OCI-LY1 (cell line): ENCODE measurements at regions not wholly inside any gene's neighbourhood (a gene's known extent, or its start where the extent isn't known, plus 50 kb on each side); places are given as distances from the start of the nearest gene placed in this dataset.

Source experiments
- H2AFZ ChIP-seq: fragments of 200-600 bp; sonication (generic), shearing (Covaris generic); 2 replicates; pipeline ENCODE4 v1.6.0; 2014; ENCODE audit warnings: antibody characterized with exemption, mild to moderate bottlenecking, low read length
- H3F3A ChIP-seq: fragments of 200-600 bp; sonication (generic), shearing (Covaris generic); 2 replicates; pipeline ENCODE4 v1.6.0; 2014; ENCODE audit warnings: mild to moderate bottlenecking, antibody characterized with exemption, low read length, moderate library complexity; ENCODE audit not compliant: insufficient read depth
- H3K27ac ChIP-seq: fragments of 200-600 bp; sonication (generic); 2 replicates; pipeline ENCODE4 v1.5.1; 2014; ENCODE audit warnings: low read length, mixed run types, mild to moderate bottlenecking, low read depth; ENCODE audit not compliant: poor library complexity, severe bottlenecking
- H3K27me3 ChIP-seq: fragments of 200-600 bp; sonication (generic); 2 replicates; pipeline ENCODE4 v1.6.0; 2014; ENCODE audit warnings: antibody characterized with exemption, mild to moderate bottlenecking, low read length, moderate library complexity; ENCODE audit not compliant: insufficient read depth
- H3K36me3 ChIP-seq: fragments of 200-600 bp; sonication (generic); 2 replicates; pipeline ENCODE4 v1.6.1; 2014; ENCODE audit warnings: mild to moderate bottlenecking, antibody characterized with exemption, low read length, moderate library complexity, mixed read lengths; ENCODE audit not compliant: insufficient read depth
- H3K4me1 ChIP-seq: fragments of 200-600 bp; sonication (generic); 2 replicates; pipeline ENCODE4 v1.5.1; 2014; ENCODE audit warnings: mild to moderate bottlenecking, low read length, moderate library complexity; ENCODE audit not compliant: insufficient read depth, severe bottlenecking
- H3K4me2 ChIP-seq: fragments of 200-600 bp; sonication (generic), shearing (Covaris generic); 2 replicates; pipeline ENCODE4 v1.6.1; 2014; ENCODE audit warnings: low read length
- H3K4me3 ChIP-seq: fragments of 200-600 bp; sonication (generic); 2 replicates; pipeline ENCODE4 v1.5.1; 2014; ENCODE audit warnings: low read length, low read depth, mild to moderate bottlenecking, mixed read lengths; ENCODE audit not compliant: poor library complexity, severe bottlenecking
- H3K79me2 ChIP-seq: fragments of 200-600 bp; shearing (Covaris generic); 2 replicates; pipeline ENCODE4 v1.6.1; 2016; ENCODE audit warnings: mixed run types, low read length, mixed read lengths; ENCODE audit not compliant: insufficient read depth
- H3K9ac ChIP-seq: fragments of 200-600 bp; sonication (generic), shearing (Covaris generic); 2 replicates; pipeline ENCODE4 v1.6.1; 2014; ENCODE audit warnings: mild to moderate bottlenecking, low read length, mixed read lengths
- H3K9me2 ChIP-seq: fragments of 200-600 bp; sonication (generic), shearing (Covaris generic); 2 replicates; pipeline ENCODE4 v1.6.1; 2014; ENCODE audit warnings: low read depth, mild to moderate bottlenecking, low read length, mixed read lengths
- H3K9me3 ChIP-seq: fragments of 200-600 bp; shearing (Covaris generic); 2 replicates; pipeline ENCODE4 v1.6.1; 2014; ENCODE audit warnings: low read length, mixed read lengths
- H4K20me1 ChIP-seq: fragments of 200-600 bp; sonication (generic), shearing (Covaris generic); 2 replicates; pipeline ENCODE4 v1.6.0; 2016; ENCODE audit warnings: mild to moderate bottlenecking, low read length; ENCODE audit not compliant: insufficient read depth
- EZH2 ChIP-seq: fragments of 200-600 bp; sonication (generic), shearing (Covaris generic); IDR thresholded peaks from 2 replicates; pipeline ENCODE4 v1.8.0; 2017; ENCODE audit warnings: borderline replicate concordance, mixed run types, mild to moderate bottlenecking, antibody characterized with exemption, low read length, moderate library complexity, mixed read lengths
- TF ChIP-seq, protein P1 (sequence below): fragments of 200-600 bp; sonication (generic), shearing (Covaris generic); IDR thresholded peaks from 2 replicates; pipeline ENCODE4 v1.5.1; 2017; ENCODE audit warnings: mild to moderate bottlenecking, antibody characterized with exemption, low read length, moderate library complexity, mixed read lengths

DNA sequence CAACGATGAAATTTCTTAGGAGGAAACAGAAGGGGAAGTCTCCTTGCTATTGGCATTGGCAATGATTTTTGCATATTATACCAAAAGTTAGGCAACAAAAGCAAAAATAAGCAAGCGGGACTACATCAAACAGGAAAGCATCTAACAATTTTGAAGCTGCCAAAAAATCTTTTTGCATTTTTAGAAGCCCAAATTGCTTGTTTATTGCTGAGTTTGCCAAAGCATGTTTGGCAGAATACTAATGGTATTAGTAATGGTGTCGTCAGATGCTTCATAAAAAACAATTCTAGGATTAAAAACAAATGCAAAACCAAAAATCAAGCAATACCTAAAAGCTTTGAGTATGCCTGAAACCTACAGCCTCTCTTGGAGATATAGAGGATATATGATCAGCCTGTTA is 80.0 kb downstream of the GALR1 start:
- H3K9ac ChIP-seq: no peak overlapping the region
- no peaks in the 10 kb centered on the region for H3K9me2 ChIP-seq
- TF ChIP-seq, protein P1, sequence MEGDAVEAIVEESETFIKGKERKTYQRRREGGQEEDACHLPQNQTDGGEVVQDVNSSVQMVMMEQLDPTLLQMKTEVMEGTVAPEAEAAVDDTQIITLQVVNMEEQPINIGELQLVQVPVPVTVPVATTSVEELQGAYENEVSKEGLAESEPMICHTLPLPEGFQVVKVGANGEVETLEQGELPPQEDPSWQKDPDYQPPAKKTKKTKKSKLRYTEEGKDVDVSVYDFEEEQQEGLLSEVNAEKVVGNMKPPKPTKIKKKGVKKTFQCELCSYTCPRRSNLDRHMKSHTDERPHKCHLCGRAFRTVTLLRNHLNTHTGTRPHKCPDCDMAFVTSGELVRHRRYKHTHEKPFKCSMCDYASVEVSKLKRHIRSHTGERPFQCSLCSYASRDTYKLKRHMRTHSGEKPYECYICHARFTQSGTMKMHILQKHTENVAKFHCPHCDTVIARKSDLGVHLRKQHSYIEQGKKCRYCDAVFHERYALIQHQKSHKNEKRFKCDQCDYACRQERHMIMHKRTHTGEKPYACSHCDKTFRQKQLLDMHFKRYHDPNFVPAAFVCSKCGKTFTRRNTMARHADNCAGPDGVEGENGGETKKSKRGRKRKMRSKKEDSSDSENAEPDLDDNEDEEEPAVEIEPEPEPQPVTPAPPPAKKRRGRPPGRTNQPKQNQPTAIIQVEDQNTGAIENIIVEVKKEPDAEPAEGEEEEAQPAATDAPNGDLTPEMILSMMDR: no peak
- no peak for TF ChIP-seq EZH2
- no peaks in the 10 kb centered on the region for H3K79me2 ChIP-seq
- no peak overlapping the region for H2AFZ ChIP-seq
- no peaks in the 10 kb centered on the region for H3K27me3 ChIP-seq
- H4K20me1 ChIP-seq: no peaks in the 10 kb centered on the region
- no peak overlapping the region for H3K27ac ChIP-seq
- H3K4me1 ChIP-seq: no peaks in the 10 kb centered on the region
- H3K4me3 ChIP-seq: no peak overlapping the region
- H3K4me2 ChIP-seq: no peak overlapping the region
- no peaks in the 10 kb centered on the region for H3K9me3 ChIP-seq
- H3F3A ChIP-seq: no peaks in the 10 kb centered on the region
- no peaks in the 10 kb centered on the region for H3K36me3 ChIP-seq

DNA sequence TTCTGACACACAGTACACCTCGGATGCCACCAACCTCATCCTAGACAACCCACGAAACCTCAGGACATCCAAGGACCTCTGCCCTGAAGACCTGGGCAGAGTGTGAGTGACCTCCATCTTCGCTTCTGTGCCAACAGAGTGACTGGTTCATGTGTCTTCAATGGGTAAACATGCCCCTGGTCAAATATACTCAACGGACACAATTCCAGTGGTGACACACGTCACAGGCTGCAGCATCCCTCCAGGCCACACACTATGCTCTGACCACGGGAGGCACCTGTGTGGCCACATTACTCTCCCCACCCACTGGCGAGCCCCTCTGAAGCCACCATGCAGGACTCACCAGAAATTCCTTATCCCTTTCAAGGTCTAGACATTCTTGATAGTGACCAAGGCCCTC is 85.2 kb downstream of the GALR1 start:
- H3K9ac ChIP-seq: no peak overlapping the region
- TF ChIP-seq EZH2: no peak
- TF ChIP-seq, protein P1: no peak
- H3K9me3 ChIP-seq: no peaks in the 10 kb centered on the region

DNA sequence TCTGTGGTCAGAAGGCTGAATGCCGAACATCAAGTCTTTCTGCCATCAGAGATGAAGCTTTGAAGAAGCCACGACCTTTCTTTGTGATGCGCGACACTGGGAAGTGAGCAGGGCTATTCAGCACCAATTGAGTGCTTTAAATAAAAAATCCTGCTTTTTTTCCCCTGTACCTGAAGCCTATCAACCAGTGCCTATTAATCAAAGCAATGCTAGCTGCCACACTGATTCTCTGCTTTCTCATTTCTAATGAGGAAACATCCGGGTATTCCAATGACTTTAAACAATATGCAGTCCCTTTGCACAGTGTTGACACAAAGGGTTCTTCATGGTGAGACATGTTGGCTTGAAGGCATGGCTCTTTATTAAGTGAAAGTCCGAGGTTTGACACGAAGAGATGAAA is 88.0 kb downstream of the GALR1 start:
- Histone ChIP-seq H3K9ac (no peak overlapping the region), H3K4me3 (no peak overlapping the region), H3K36me3 (no peaks in the 10 kb centered on the region), H3K79me2 (no peaks in the 10 kb centered on the region), H3K9me3 (no peaks in the 10 kb centered on the region), H3K27me3 (0 out of 2 replicates have a peak, but pooled peaks cover 4% of the 10 kb centered on the region), H3F3A (no peaks in the 10 kb centered on the region), H2AFZ (no peak overlapping the region), H3K9me2 (no peaks in the 10 kb centered on the region), H3K4me1 (no peaks in the 10 kb centered on the region), H3K4me2 (no peak overlapping the region), H3K27ac (no peak overlapping the region), H4K20me1 (no peaks in the 10 kb centered on the region)
- TF ChIP-seq, protein P1: no peak
- no peak for TF ChIP-seq EZH2

More for the DNA sequence above, 85.2 kb downstream of the GALR1 start:
- H3K27me3 ChIP-seq: 0 out of 2 replicates have a peak, but pooled peaks cover 4% of the 10 kb centered on the region
- no peaks in the 10 kb centered on the region for H3K9me2 ChIP-seq
- no peak overlapping the region for H3K4me2 ChIP-seq
- H3K79me2 ChIP-seq: no peaks in the 10 kb centered on the region
- no peaks in the 10 kb centered on the region for H3K36me3 ChIP-seq
- no peaks in the 10 kb centered on the region for H3F3A ChIP-seq
- no peak overlapping the region for H2AFZ ChIP-seq
- H3K27ac ChIP-seq: no peak overlapping the region
- no peaks in the 10 kb centered on the region for H4K20me1 ChIP-seq
- no peak overlapping the region for H3K4me3 ChIP-seq
- no peaks in the 10 kb centered on the region for H3K4me1 ChIP-seq
